Gastrocnemius medialis (tissue), 4 donors: ENCODE measurements at regions not wholly inside any gene's neighbourhood (a gene's known extent, or its start where the extent isn't known, plus 50 kb on each side); places are given as distances from the start of the nearest gene placed in this dataset.

Experiments used
- CTCF ChIP-seq, 5 experiments: fragments of 450-650 bp in 3 of 5; fragments of 200-600 bp in 2 of 5; sonication (generic) in 2 of 5; IDR thresholded peaks in 4 of 5; conservative IDR thresholded peaks in 1 of 5; 1 replicate in 4 of 5; 2 replicates in 1 of 5; pipeline ENCODE4 v1.5.1; 2016 to 2019; ENCODE audit warnings: antibody characterized with exemption in 5 of 5, mild to moderate bottlenecking in 3 of 5, moderate library complexity in 3 of 5
- POLR2A ChIP-seq, 2 donors: fragments of 450-650 bp; IDR thresholded peaks; one replicate each; pipeline ENCODE4 v1.6.1; 2017; ENCODE audit warnings: antibody characterized with exemption in 2 of 2, mild to moderate bottlenecking in 2 of 2, moderate library complexity in 2 of 2

- TF ChIP-seq CTCF (IDR thresholded peaks at IDR 0.05 in 4 of 5, conservative IDR thresholded peaks at IDR 0.05 in 1 of 5) (no peak), POLR2A (IDR thresholded peaks at IDR 0.05) (no peak)
Measured at GRCh38 chr4:1470816-1471442, 64.7 kb upstream of the NKX1-1 start.
